Testis (tissue), 2 donors: ENCODE measurements at regions not wholly inside any gene's neighbourhood (a gene's known extent, or its start where the extent isn't known, plus 50 kb on each side); places are given as distances from the start of the nearest gene placed in this dataset.

Experiments
- CTCF ChIP-seq, 3 experiments: fragments of 450-650 bp in 2 of 3; fragments of 200-600 bp in 1 of 3; sonication (generic) in 1 of 3; IDR thresholded peaks; one replicate each; pipeline ENCODE4 v1.5.1; 2016 to 2019; ENCODE audit warnings: antibody characterized with exemption in 3 of 3, mild to moderate bottlenecking in 2 of 3, moderate library complexity in 1 of 3
- POLR2A ChIP-seq: fragments of 450-650 bp; IDR thresholded peaks from one replicate; pipeline ENCODE4 v1.6.1; 2017; ENCODE audit warnings: antibody characterized with exemption, mild to moderate bottlenecking, moderate library complexity

GRCh38 chr3:70702132-70702531 is 389.7 kb upstream of the MDFIC2 start:
- TF ChIP-seq CTCF (IDR thresholded peaks at IDR 0.05) (no peak), POLR2A (no peak)
